NCI-H82 (cell line): ENCODE measurements at regions not wholly inside any gene's neighbourhood (a gene's known extent, or its start where the extent isn't known, plus 50 kb on each side); places are given as distances from the start of the nearest gene placed in this dataset.

Experiments
- DNase-seq: peaks from one replicate; lab custom pipeline; 2025; lab: John Stamatoyannopoulos, UW

DNA sequence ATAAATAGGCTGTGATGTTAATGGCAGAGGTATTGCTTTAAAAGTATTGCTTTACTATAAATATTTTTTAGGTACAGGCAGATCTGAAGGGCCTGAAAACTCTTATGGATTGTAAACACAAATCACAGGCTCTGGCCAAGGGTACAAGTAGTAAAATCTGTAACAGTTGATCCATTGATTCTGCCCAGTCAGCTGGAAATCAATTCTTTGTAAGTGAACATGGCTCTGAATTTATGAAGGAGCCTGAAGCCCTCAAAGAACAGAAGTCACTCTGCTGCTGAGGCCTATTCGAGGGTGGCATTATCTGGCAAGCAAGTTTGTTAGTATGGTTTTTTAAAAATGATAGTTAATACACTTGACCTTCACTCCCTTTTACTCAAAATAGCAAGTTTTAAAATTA, 834.0 kb upstream of the TMPRSS15 start:
- no peak for DNase-seq

GRCh38 chr21:19239696-19240095, 836.1 kb upstream of the TMPRSS15 start:
- DNase-seq = no peak

DNA sequence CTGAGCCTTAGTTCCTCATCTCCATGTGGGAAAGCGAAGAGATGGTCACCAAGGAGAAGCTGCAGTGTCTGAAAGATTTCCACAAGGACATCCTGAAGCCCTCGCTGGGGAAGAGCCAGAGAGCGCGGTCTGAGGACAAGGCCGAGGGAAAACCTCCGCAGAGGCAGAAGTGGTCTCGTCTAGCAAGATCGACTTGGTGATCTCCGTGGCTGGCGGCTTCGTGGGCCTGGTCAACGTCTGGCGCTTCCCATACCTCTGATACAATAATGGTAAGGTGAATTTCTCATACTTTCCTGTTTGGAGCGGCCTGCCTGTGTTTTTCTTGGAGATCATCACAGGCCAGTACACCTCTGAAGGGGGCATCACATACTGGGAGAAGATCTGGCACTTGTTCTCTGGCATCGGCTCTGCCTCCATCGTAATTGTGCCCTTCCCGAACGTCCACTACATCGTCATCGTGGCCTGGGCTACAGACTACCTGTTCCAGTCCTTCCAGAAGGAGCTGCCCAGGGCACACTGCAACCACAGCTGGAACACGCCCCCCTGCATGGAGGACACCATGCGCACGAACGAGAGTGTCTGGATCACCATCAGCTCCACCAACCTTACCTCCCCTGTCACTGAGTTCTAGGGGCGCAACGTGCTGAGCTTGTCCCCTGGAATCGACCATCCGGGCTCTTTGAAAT, 841.1 kb upstream of the TMPRSS15 start:
- no peak for DNase-seq

DNA sequence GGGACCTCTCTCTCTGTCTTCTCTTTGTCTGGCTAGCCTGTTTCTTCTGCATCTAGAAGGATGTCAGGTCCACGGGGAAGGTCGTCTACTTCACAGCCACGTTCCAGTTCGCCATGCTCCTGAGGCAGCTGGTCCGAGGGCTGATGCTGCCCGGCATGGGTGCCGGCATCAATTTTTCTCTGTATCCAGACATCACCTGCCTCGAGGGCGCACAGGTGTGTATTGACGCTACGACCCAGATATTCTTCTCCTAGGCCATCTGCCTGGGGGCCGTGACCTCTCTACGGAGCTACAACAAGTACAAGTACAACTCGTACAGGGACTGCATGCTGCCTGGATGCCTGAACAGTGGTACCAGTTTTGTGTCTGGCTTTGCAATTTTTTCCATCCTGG, 841.6 kb upstream of the TMPRSS15 start:
- no peak for DNase-seq

GRCh38 chr21:19246018-19246417, 842.4 kb upstream of the TMPRSS15 start:
- no peak for DNase-seq

- peak; percentile 9 for DNase-seq
Observed at GRCh38 chr21:19256934-19257660, 853.5 kb upstream of the TMPRSS15 start.

DNA sequence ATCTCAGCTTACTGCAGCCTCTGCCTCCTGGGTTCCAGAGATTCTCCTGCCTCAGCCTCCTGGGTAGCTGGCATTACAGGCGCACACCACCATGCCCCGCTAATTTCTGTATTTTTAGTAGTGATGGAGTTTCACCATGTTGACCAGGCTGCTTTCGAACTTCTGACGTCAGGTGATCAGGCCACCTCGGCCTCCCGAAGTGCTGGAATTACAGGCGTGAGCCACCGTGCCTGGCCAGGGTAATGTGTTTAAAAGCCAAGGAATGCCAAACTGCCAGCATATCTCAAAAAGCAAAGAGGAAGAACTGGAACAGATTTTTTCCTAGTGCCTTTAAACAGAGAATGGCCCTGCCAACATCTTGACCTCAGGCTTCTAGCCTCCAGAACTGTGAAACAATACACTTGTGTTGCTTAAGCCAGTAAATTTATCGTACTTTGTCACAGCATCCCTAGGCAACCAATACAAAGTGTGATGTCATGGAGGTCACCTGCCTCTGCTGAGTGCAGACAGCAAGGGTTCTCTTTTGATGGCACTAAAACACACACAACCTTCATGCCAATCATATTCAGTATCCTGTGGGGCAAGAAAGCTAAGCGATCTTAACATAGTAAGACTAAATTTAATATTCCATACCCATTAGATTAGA, 858.3 kb upstream of the TMPRSS15 start:
- no peak for DNase-seq

DNA sequence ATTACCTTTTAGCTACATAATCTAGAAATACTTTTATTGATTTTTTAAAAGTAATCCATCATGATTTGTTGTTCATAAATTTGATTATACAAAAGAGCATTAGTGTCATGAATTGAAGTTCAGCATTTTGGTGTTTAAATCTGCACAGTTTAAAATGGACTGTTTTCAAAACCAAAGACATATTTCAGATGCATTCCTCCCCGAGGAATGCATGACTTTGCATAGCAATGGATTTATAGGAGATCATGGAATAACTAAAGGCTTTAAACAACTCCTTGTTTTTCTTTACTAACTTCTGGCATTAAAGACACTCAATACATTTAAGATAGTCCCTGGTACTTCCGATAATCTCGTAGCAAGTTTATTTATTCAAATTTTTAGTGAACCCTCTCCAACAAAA, 863.1 kb upstream of the TMPRSS15 start:
- no peak for DNase-seq

GRCh38 chr21:19268686-19269085, 865.1 kb upstream of the TMPRSS15 start:
- peak; percentile 16 for DNase-seq

DNA sequence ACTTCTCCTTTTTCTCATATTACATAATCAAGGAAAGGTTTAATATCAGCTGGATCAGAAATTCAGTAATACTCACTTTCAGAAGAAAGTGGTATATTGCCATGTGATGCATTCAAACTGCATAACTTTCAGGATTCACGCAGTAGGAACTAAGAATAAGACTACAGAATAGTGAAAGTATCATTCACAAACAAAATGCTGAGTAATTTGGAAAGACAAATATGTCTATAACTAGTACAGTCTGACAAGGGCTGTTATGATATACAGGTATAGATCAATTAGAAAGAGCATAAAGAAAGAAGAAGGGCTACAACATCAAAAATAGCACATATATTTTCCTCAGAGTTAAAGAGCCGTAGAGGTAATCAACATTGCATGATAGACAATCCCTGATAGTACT, 871.5 kb upstream of the TMPRSS15 start:
- DNase-seq = no peak

DNA sequence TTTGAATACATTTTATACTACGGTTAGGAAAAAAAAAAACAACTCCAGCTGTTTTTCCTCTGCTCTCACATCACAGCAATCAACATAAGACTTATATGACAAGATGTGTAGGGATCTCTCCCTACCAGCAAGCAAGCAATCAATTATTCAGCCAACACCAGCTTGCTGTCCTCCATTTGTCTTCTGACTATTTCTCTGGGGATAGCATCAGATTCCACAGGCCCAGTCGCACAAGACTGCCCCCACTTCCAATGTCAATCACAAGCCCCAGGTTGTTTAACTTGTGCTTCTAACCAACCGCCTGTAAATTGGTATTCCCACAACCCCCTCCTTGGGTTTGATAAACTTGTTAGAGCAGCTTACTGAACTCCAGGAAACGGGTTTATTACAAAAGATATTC, 873.1 kb upstream of the TMPRSS15 start:
- DNase-seq = no peak

DNA sequence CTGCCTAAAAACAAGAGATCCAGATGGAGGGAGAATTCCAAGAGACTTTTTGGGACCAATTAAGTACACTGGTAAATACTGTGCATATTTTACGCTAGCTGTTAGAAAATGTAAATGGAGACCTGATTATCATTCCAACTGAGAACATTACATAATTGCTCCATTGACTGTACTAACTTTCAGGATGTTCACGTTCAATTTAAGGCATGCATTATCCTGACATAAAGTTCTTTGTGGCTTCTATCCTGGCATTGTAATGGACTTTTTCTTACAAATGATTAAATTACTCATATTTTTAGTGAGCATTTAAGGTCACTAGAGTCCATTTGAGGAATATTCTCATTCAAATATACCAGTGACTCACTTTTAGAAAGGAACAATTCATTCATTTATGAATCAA, 883.3 kb upstream of the TMPRSS15 start:
- DNase-seq = no peak

GRCh38 chr21:19290328-19290727, 886.7 kb upstream of the TMPRSS15 start:
- no peak for DNase-seq

GRCh38 chr21:19320291-19320690, 916.7 kb upstream of the TMPRSS15 start:
- DNase-seq = no peak

DNA sequence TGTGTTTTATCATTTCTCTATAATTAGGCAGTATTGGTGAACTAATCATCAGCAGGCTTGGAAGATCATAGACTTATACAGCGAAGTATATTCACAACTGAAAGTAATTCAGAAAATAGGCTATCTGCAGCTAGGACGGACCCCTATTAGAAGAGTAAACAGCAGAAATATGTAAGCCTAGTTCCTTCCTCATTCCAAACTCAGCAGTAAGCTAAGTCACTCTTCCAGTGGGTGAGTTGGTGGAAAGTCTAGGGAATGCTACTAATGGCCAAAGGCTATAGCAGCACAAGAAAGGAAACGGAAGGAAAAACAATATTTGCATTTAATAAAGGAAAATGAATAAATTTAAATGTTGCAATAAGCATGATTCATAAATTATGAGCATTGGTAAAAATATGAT, 918.1 kb upstream of the TMPRSS15 start:
- no peak for DNase-seq

DNA sequence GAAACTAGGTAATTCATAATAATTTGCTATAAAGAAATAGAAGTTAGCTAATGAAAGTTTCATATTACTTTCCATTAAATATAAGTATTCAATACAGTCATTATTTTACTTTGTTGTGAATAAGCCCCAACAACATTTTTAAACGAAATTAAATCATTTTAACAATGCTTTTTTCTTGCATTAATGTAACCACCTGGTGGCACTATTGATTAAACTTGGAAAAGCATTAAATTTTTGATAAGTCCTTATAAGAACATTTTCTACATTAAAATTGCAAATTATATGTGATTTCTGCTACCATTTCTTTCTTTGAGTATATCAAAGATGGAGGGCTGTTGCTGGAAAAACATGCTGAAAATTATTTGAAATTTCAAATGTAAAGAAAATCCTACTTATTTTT, 918.8 kb upstream of the TMPRSS15 start:
- no peak for DNase-seq

GRCh38 chr21:19326531-19327319, 923.1 kb upstream of the TMPRSS15 start:
- no peak for DNase-seq

DNA sequence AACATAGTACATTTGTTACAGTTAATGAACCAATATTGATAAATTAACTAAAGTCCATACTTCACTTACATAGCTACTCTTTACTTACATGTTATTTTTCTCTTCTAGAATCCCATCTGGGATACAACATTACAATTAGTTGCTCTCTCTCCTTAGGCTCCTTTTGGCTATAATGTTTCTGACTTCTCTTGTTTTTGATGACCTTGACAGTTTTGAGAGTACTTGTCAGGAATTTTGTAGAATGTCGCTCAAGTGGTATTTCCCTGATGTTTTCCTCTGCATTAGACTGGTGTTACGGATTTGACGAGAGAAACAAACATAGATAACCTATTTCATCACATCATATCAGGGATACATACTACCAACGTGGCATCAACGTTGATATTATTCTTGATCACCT, 925.4 kb upstream of the TMPRSS15 start:
- DNase-seq = no peak

- peak; percentile 7 for DNase-seq
Observed at GRCh38 chr21:19340303-19340702, 936.7 kb upstream of the TMPRSS15 start.

- no peak for DNase-seq
Observed at GRCh38 chr21:19340954-19341353, 937.4 kb upstream of the TMPRSS15 start.

- DNase-seq = no peak
Observed at GRCh38 chr21:19343711-19344110, 940.1 kb upstream of the TMPRSS15 start.

GRCh38 chr21:19350286-19350685, 946.7 kb upstream of the TMPRSS15 start:
- DNase-seq = no peak

DNA sequence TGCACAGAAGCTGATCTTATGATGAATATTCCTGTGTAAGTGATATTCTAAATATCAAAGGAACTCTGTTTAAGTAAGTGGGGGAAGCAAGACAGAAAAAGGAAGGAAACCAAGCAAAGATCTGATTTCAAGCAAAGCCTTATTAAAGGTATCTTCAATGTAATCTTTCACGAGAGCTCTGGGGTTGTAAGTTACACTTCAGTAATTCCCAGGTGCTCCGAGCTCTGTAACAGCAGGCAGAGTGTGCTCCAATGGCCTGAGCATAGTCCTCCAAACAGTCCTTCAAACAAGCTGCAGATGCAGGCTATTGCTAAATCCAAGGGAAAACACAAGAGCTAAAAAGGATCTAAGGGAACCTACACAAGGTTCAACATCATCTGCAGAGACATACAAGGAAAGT, 949.7 kb upstream of the TMPRSS15 start:
- peak; percentile 30 for DNase-seq
